Nephron (organoid): ENCODE measurements at regions not wholly inside any gene's neighbourhood (a gene's known extent, or its start where the extent isn't known, plus 50 kb on each side); places are given as distances from the start of the nearest gene placed in this dataset.

Experiments used
- H3K27ac Mint-ChIP-seq, 3 experiments: 2 replicates each; pipeline ENCODE4 v1.8.0; 2020; ENCODE audit warnings: mixed read lengths in 3 of 3, mild to moderate bottlenecking in 2 of 3, moderate library complexity in 1 of 3
- H3K27me3 Mint-ChIP-seq: 2 replicates; pipeline ENCODE4 v1.8.0; 2021; ENCODE audit warnings: low read depth, mild to moderate bottlenecking, moderate library complexity, mixed read lengths
- H3K36me3 Mint-ChIP-seq: 2 replicates; pipeline ENCODE4 v1.8.0; 2020; ENCODE audit warnings: low read depth, mixed read lengths
- H3K4me1 Mint-ChIP-seq: 2 replicates; pipeline ENCODE4 v1.8.0; 2020; ENCODE audit warnings: mixed read lengths
- H3K4me3 Mint-ChIP-seq, 3 experiments: 2 replicates each; pipeline ENCODE4 v1.8.0; 2020; ENCODE audit warnings: mild to moderate bottlenecking in 3 of 3, mixed read lengths in 3 of 3, moderate library complexity in 2 of 3
- H3K9me3 Mint-ChIP-seq: 2 replicates; pipeline ENCODE4 v1.8.0; 2020; ENCODE audit warnings: mixed read lengths
- TF ChIP-seq, protein P1 (sequence below), 3 experiments: fragments of 200-600 bp; sonication (generic); IDR thresholded peaks; one replicate each; pipeline ENCODE4 v1.5.0; 2021; ENCODE audit warnings: antibody characterized with exemption in 3 of 3; ENCODE audit not compliant: unreplicated experiment in 3 of 3

DNA sequence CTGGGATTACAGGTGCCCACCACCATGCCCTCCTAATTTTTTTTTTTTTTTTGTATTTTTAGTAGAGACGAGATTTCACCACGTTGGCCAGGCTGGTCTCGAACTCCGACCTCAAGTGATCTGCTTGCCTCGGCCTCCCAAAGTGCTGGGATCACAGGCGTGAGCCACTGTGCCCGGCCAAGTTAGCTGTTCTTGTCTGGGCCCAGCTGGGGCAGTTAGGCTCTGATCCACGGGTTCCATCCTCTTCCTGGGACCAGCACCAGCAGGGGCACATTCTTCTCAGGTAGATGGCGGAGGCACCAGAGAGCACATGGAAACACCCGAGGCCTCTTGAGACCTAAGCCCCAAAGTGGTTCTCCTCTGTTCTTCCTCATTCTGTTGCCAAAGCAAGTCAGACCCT lies 281.6 kb downstream of the PBX3 start:
- Mint-ChIP-seq H3K4me3 (no peak overlapping the region), H3K4me1 (no peaks in the 10 kb centered on the region), H3K9me3 (no peaks in the 10 kb centered on the region), H3K27ac (no peak overlapping the region), H3K36me3 (no peaks in the 10 kb centered on the region), H3K27me3 (peaks cover 25% of the 10 kb centered on the region)
- TF ChIP-seq, protein P1, sequence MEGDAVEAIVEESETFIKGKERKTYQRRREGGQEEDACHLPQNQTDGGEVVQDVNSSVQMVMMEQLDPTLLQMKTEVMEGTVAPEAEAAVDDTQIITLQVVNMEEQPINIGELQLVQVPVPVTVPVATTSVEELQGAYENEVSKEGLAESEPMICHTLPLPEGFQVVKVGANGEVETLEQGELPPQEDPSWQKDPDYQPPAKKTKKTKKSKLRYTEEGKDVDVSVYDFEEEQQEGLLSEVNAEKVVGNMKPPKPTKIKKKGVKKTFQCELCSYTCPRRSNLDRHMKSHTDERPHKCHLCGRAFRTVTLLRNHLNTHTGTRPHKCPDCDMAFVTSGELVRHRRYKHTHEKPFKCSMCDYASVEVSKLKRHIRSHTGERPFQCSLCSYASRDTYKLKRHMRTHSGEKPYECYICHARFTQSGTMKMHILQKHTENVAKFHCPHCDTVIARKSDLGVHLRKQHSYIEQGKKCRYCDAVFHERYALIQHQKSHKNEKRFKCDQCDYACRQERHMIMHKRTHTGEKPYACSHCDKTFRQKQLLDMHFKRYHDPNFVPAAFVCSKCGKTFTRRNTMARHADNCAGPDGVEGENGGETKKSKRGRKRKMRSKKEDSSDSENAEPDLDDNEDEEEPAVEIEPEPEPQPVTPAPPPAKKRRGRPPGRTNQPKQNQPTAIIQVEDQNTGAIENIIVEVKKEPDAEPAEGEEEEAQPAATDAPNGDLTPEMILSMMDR (IDR thresholded peaks at IDR 0.05; ENCODE audit: unreplicated experiment in 3 of 3), result no peak

DNA sequence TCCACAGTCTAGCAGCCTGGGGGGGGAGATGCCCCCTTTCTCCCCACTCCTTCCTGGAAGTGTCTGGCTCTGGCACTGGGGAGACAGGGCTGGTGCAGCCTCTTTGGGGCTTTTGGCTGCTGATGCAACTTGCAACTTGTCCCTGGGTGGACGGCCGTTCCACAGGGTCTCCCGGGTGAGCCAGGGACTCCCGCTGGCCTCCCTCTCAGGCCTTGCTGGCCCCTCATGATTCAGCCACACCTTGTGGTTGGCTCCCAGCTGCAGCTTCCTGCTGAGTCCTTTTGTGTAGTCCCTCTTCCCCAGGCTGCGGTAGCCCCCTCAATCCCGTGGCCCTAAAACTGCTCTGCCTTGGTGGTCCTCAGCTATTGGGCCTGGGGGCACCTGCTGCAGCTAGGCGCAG lies 283.5 kb downstream of the PBX3 start:
- no peaks in the 10 kb centered on the region for H3K9me3 Mint-ChIP-seq
- no peak overlapping the region for H3K4me3 Mint-ChIP-seq
- no peaks in the 10 kb centered on the region for H3K36me3 Mint-ChIP-seq
- H3K4me1 Mint-ChIP-seq, result no peaks in the 10 kb centered on the region
- peaks cover 35% of the 10 kb centered on the region for H3K27me3 Mint-ChIP-seq
- TF ChIP-seq, protein P1 (IDR thresholded peaks at IDR 0.05; ENCODE audit: unreplicated experiment in 3 of 3), result no peak
- H3K27ac Mint-ChIP-seq, result no peak overlapping the region

DNA sequence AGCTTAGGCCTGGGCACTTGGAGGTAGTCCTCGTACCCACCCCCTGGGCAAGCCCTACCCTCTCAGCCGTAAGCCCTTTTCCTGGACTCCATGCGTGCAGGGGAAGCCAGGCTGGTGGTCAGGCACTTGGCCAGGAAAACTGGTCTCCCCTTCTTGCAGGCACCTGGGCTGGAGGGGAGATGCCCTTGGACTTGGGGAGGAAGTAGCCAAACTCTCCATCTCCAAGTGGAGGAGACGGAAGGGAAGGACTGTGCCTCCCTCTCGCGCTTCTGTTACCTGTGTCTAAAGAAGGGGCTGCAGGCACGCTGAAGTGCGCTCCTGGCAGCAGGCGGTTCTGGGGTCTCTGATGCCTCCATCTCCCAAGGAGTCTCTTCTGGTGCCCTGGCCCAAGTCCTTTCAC lies 283.9 kb downstream of the PBX3 start:
- Mint-ChIP-seq H3K4me3 (no peak overlapping the region), H3K27me3 (peaks cover 35% of the 10 kb centered on the region), H3K9me3 (no peaks in the 10 kb centered on the region), H3K4me1 (no peaks in the 10 kb centered on the region), H3K36me3 (no peaks in the 10 kb centered on the region), H3K27ac (no peak overlapping the region)
- TF ChIP-seq, protein P1 (IDR thresholded peaks at IDR 0.05; ENCODE audit: unreplicated experiment in 3 of 3), result no peak

DNA sequence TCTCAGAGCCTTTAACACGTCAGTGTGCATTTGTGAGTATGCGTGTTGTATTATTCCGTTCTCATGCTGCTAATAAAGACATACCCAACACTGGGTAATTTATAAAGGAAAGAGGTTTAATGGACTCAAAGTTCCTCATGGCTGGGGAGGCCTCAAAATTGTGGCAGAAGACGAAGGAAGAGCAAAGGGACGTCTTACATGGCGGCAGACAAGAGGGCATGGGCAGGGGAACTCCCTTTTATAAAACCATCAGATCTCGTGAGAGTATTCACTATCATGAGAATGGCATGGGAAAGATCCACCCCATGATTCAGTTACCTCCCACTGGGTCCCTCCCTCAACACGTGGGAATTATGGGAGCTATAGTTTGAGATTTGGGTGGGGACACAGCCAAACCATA lies 285.0 kb downstream of the PBX3 start:
- Mint-ChIP-seq H3K27ac (no peak overlapping the region), H3K4me1 (peaks cover 6% of the 10 kb centered on the region), H3K36me3 (no peaks in the 10 kb centered on the region), H3K9me3 (no peaks in the 10 kb centered on the region), H3K27me3 (peaks cover 34% of the 10 kb centered on the region), H3K4me3 (no peak overlapping the region)
- TF ChIP-seq, protein P1 (IDR thresholded peaks at IDR 0.05; ENCODE audit: unreplicated experiment in 3 of 3), result no peak

DNA sequence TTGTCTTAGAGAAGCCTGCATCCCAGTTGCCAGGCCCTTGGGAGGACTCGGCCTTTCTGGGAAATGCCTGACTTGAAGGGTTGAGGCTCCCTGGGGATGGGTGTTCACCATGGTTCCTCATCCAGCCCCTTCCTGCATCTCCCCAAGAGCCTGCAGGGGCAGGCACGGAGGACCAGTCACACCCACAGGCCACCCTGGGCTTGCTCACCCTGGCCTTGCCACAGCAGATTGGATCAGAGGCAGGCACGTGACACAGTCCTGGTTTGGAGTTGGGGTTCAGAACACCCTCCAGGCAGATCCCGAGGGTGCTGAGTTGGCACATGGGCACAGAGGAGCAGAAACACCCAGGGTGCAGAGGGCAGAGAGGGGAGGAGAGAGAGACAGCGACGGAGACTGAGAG lies 286.1 kb downstream of the PBX3 start:
- peaks cover 10% of the 10 kb centered on the region for H3K4me1 Mint-ChIP-seq
- H3K36me3 Mint-ChIP-seq, result no peaks in the 10 kb centered on the region
- TF ChIP-seq, protein P1 (IDR thresholded peaks at IDR 0.05; ENCODE audit: unreplicated experiment in 3 of 3), result no peak
- H3K9me3 Mint-ChIP-seq, result no peaks in the 10 kb centered on the region
- no peak overlapping the region for H3K27ac Mint-ChIP-seq
- H3K4me3 Mint-ChIP-seq, result no peak overlapping the region
- peaks cover 31% of the 10 kb centered on the region for H3K27me3 Mint-ChIP-seq

DNA sequence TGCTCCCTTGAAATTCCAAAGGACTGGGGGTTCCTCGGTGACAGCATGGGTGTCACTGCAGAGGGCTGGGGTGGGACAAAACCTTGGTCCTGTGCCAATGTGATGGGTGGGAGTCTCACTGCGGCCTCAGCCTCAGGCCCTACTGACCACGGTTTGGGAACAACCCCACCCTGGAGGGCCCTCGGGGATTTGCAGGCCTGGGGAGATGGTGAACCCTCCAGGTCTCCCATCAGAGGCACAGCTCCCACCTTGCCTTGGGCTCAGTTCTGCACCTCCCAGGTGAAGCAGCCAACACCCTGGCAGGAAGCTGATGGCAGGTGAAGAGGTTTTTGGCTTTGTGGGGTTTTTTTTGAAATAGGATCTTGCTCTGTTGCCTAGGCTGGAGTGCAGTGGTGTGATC lies 286.8 kb downstream of the PBX3 start:
- TF ChIP-seq, protein P1 (IDR thresholded peaks at IDR 0.05; ENCODE audit: unreplicated experiment in 3 of 3), result no peak
- peaks cover 30% of the 10 kb centered on the region for H3K27me3 Mint-ChIP-seq
- H3K36me3 Mint-ChIP-seq, result no peaks in the 10 kb centered on the region
- H3K27ac Mint-ChIP-seq, result no peak overlapping the region
- H3K4me3 Mint-ChIP-seq, result no peak overlapping the region
- H3K4me1 Mint-ChIP-seq, result peaks cover 10% of the 10 kb centered on the region
- no peaks in the 10 kb centered on the region for H3K9me3 Mint-ChIP-seq
